T-cell (primary cell): ENCODE measurements at regions not wholly inside any gene's neighbourhood (a gene's known extent, or its start where the extent isn't known, plus 50 kb on each side); places are given as distances from the start of the nearest gene placed in this dataset.

ENCODE experiments used
- ATAC-seq, 4 experiments: fragments of 200-7000 bp in 3 of 4; fragments of 150-1000 bp in 1 of 4; cut with Tn5 transposase; replicated peaks in 1 of 4; 1 replicate in 3 of 4; 2 replicates in 1 of 4; pipeline ENCODE4 v1.10.0; 2021; ENCODE audit warnings: moderate library complexity in 3 of 4, mild to moderate bottlenecking in 2 of 4, moderate number of reproducible peaks in 1 of 4
- CTCF ChIA-PET, 2 donors: fragments of 300-600 bp; sonication (Branson Sonifier 250); formaldehyde crosslinking; loops; one replicate each; lab custom pipeline; 2022; ENCODE audit warnings: antibody characterized with exemption in 2 of 2; lab: Charles Lee
- POLR2A ChIA-PET, 2 donors: fragments of 300-600 bp; sonication (Branson Sonifier 250); formaldehyde crosslinking; loops; one replicate each; lab custom pipeline; 2022; ENCODE audit warnings: antibody characterized with exemption in 2 of 2; lab: Charles Lee
- DNase-seq, 35 experiments: peaks; one replicate each; pipeline versions ENCODE4 v3.0.0 to v3.0.0-alpha.2; 2013 to 2023
- H3K27ac ChIP-seq: one replicate; pipeline ENCODE4 v1.5.1; 2013; ENCODE audit warnings: low read length
- H3K27me3 ChIP-seq, 2 experiments: replicated peaks in 1 of 2; 1 replicate in 1 of 2; 2 replicates in 1 of 2; pipeline versions ENCODE4 v1.6.1 to v1.7.0; 2013; ENCODE audit warnings: low read length in 1 of 2, mixed read lengths in 1 of 2; ENCODE audit not compliant: control insufficient read depth in 2 of 2, insufficient read depth in 2 of 2; ENCODE audit errors: extremely low read depth in 1 of 2
- H3K36me3 ChIP-seq, 2 donors: 1 replicate in 1 of 2; 2 replicates in 1 of 2; pipeline versions ENCODE4 v1.6.1 to v1.7.0; 2013; ENCODE audit warnings: low read length in 1 of 2; ENCODE audit not compliant: control insufficient read depth in 2 of 2, insufficient read depth in 1 of 2; ENCODE audit errors: extremely low read depth in 1 of 2
- H3K4me1 ChIP-seq, 2 experiments: 1 replicate in 1 of 2; 2 replicates in 1 of 2; pipeline versions ENCODE4 v1.6.1 to v1.7.0; 2013; ENCODE audit warnings: low read length in 2 of 2, mixed read lengths in 1 of 2; ENCODE audit not compliant: insufficient read depth in 2 of 2, control insufficient read depth in 1 of 2; ENCODE audit errors: extremely low read depth in 1 of 2
- H3K4me3 ChIP-seq, 2 donors: 1 replicate in 1 of 2; 2 replicates in 1 of 2; pipeline versions ENCODE4 v1.5.1 to v1.7.0; 2013; ENCODE audit warnings: mild to moderate bottlenecking in 2 of 2, low read length in 1 of 2, moderate library complexity in 1 of 2; ENCODE audit not compliant: control insufficient read depth in 1 of 2; ENCODE audit errors: extremely low read depth in 1 of 2
- H3K9me3 ChIP-seq: 2 replicates; pipeline ENCODE4 v1.7.0; 2013
- H3K27ac Mint-ChIP-seq, 2 donors: one replicate each; pipeline ENCODE4 v1.8.0; 2020 to 2021; ENCODE audit warnings: mild to moderate bottlenecking in 2 of 2, mixed read lengths in 2 of 2
- H3K27me3 Mint-ChIP-seq, 2 donors: one replicate each; pipeline ENCODE4 v1.8.0; 2021 to 2022; ENCODE audit warnings: mixed read lengths in 2 of 2
- H3K36me3 Mint-ChIP-seq: one replicate; pipeline ENCODE4 v1.8.0; 2021; ENCODE audit warnings: mixed read lengths
- H3K4me1 Mint-ChIP-seq, 3 donors: one replicate each; pipeline ENCODE4 v1.8.0; 2020 to 2022; ENCODE audit warnings: mixed read lengths in 3 of 3, mild to moderate bottlenecking in 1 of 3
- H3K4me3 Mint-ChIP-seq, 3 donors: one replicate each; pipeline ENCODE4 v1.8.0; 2020 to 2022; ENCODE audit warnings: mild to moderate bottlenecking in 3 of 3, mixed read lengths in 3 of 3, moderate library complexity in 3 of 3
- H3K9me3 Mint-ChIP-seq, 3 donors: one replicate each; pipeline ENCODE4 v1.8.0; 2020 to 2022; ENCODE audit warnings: mixed read lengths in 3 of 3
- WGBS: methylation state at CpG from one replicate; pipeline ENCODE4 v1.1.5; 2013; ENCODE audit warnings: missing lambda C conversion rate; ENCODE audit not compliant: insufficient coverage; 5-methylcytosine and 5-hydroxymethylcytosine counted together

DNA sequence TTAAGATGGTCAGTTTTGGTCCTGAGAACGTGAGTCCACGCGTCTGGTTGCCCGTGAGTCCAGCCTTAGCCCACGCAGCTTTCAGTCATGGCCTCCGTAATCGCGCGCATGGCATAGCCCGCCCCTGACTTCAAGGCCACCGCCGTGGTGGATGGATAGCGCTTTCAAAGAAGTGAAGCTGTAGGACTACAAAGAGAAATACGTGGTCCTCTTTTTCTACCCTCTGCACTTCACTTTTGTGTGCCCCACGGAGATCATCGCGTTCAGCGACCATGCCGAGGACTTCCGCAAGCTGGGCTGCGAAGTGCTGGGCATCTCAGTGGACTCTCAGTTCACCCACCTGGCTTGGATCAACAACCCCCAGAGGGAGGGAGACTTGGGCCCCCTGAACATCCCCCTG is 142.0 kb upstream of the MCHR2 start:
- Mint-ChIP-seq H3K9me3 (peaks cover 2 to 12% (median 9%) of the 10 kb centered on the region in 3 donors), H3K27me3 (peaks cover 0 to 6% of the 10 kb centered on the region in 2 donors), H3K27ac (no peak overlapping the region), H3K4me1 (no peaks in the 10 kb centered on the region), H3K36me3 (no peaks in the 10 kb centered on the region), H3K4me3 (no peak overlapping the region)
- ChIA-PET CTCF (no interaction called here), POLR2A (no interaction called here)
- DNase-seq (no peak), ATAC-seq (no peak)
- H3K4me1 ChIP-seq, result no peaks in the 10 kb centered on the region
- H3K4me3 ChIP-seq, result no peak overlapping the region
- H3K9me3 ChIP-seq, result no peaks in the 10 kb centered on the region
- WGBS, result 95% methylated on average over 21 of the region's 21 CpGs
- no peak overlapping the region for H3K27ac ChIP-seq
- no peaks in the 10 kb centered on the region for H3K36me3 ChIP-seq
- H3K27me3 ChIP-seq, result no peaks in the 10 kb centered on the region

- ChIA-PET POLR2A (no interaction called here), CTCF (no interaction called here)
- no peaks in the 10 kb centered on the region for H3K27me3 ChIP-seq
- ATAC-seq (no peak), DNase-seq (no peak)
- no peak overlapping the region for H3K27ac ChIP-seq
- Mint-ChIP-seq H3K4me3 (no peak overlapping the region), H3K36me3 (no peaks in the 10 kb centered on the region), H3K27me3 (no peaks in the 10 kb centered on the region), H3K9me3 (peaks cover 5 to 13% (median 12%) of the 10 kb centered on the region in 3 donors), H3K4me1 (no peaks in the 10 kb centered on the region), H3K27ac (no peak overlapping the region)
- no peaks in the 10 kb centered on the region for H3K4me1 ChIP-seq
- H3K4me3 ChIP-seq, result no peak overlapping the region
- H3K36me3 ChIP-seq, result no peaks in the 10 kb centered on the region
- WGBS, result no CpG with 5 or more reads among the region's 2 CpGs
- no peaks in the 10 kb centered on the region for H3K9me3 ChIP-seq
These were observed 140.7 kb upstream of the MCHR2 start for GRCh38 chr6:100134703-100135102.

DNA sequence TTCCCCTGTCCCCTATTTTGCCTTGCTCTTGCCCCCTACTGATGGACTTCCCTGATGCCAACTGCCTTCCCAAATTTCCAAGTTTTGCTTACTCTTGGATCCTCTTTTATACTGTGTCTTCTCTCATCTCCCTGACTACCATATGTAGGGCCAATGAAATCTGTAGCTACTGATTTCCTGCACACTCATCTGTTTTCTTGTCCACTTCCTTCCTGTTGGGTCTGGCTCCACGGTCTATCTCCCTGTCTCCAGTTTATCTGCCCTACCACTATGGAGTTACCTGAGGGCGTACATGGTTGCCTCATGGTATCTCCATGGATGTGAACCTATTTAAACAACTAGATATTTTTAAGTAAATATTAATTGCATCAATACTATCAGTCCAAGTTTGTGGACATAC is 140.3 kb upstream of the MCHR2 start:
- Histone ChIP-seq H3K9me3 (no peaks in the 10 kb centered on the region), H3K36me3 (no peaks in the 10 kb centered on the region), H3K27ac (no peak overlapping the region), H3K27me3 (no peaks in the 10 kb centered on the region), H3K4me1 (no peaks in the 10 kb centered on the region), H3K4me3 (no peak overlapping the region)
- no peak for DNase-seq
- Mint-ChIP-seq H3K27me3 (no peaks in the 10 kb centered on the region), H3K27ac (no peak overlapping the region), H3K4me3 (no peak overlapping the region), H3K9me3 (peaks cover 5 to 13% (median 12%) of the 10 kb centered on the region in 3 donors), H3K4me1 (no peaks in the 10 kb centered on the region), H3K36me3 (no peaks in the 10 kb centered on the region)
- ChIA-PET CTCF (no interaction called here), POLR2A (no interaction called here)
- no peak for ATAC-seq
- no CpG with 5 or more reads among the region's 2 CpGs for WGBS

DNA sequence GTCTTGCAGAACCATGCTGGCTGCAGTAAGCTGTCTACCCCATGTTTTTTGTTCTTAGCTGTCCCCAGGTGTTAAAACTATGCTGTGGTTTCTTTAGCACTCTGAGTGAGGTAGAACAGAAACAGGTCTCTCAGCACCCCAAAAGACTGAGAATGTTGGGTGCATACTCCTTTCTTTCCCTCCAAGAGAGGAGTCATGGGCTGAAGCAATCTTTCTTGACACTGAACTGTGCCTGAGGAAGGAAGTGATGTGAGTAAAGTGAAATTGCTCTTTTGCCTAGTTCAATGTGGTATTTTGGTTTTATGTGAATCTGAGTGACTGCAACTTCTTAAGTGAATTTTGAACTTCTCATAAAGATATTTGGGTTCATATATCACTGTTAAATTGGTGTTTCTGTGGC is 138.0 kb upstream of the MCHR2 start:
- POLR2A ChIA-PET, result no interaction called here
- H3K9me3 ChIP-seq, result no peaks in the 10 kb centered on the region
- H3K36me3 ChIP-seq, result no peaks in the 10 kb centered on the region
- CTCF ChIA-PET, result interaction anchor here in 1 of 2 donors (0.5 kb wide), 1 partner anchor 1997 kb away, joined by 3 read pairs; no protein-coding TSS in a partner anchor
- DNase-seq (no peak), ATAC-seq (no peak)
- no peaks in the 10 kb centered on the region for H3K36me3 Mint-ChIP-seq
- H3K27ac ChIP-seq, result no peak overlapping the region
- H3K27ac Mint-ChIP-seq, result no peak overlapping the region
- peaks cover 5 to 13% (median 12%) of the 10 kb centered on the region in 3 donors for H3K9me3 Mint-ChIP-seq
- no peak overlapping the region for H3K4me3 ChIP-seq
- no peaks in the 10 kb centered on the region for H3K4me1 ChIP-seq
- no peaks in the 10 kb centered on the region for H3K4me1 Mint-ChIP-seq
- H3K27me3 ChIP-seq, result no peaks in the 10 kb centered on the region
- H3K27me3 Mint-ChIP-seq, result peaks cover 3 to 4% of the 10 kb centered on the region in 2 donors
- no peak overlapping the region for H3K4me3 Mint-ChIP-seq

DNA sequence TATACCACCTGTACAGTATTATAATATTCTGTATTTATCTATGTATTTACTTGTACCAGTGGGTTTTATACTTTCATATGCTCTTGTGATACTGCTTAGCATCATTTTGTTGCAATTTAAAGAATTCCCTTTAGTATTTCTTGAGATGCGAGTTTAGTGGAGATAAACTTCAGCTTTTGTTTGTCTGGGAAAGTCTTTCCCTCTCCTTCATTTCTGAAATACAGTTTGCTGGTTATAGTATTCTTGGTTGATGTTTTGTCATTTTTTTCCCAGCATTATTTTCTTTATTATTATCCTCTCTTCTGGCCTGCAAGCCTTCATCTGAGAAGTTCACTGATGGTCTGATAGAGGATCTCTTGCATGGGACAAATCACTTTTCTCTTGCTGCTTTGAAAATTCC is 136.6 kb upstream of the MCHR2 start:
- no peaks in the 10 kb centered on the region for H3K36me3 ChIP-seq
- POLR2A ChIA-PET, result no interaction called here
- H3K27ac ChIP-seq, result no peak overlapping the region
- H3K4me1 ChIP-seq, result no peaks in the 10 kb centered on the region
- WGBS, result no CpG with 5 or more reads among the region's 1 CpG
- no peak overlapping the region for H3K27ac Mint-ChIP-seq
- no peak overlapping the region for H3K4me3 Mint-ChIP-seq
- H3K4me1 Mint-ChIP-seq, result no peaks in the 10 kb centered on the region
- CTCF ChIA-PET, result no interaction called here
- no peak for DNase-seq
- H3K36me3 Mint-ChIP-seq, result no peaks in the 10 kb centered on the region
- H3K27me3 Mint-ChIP-seq, result peaks cover 3 to 4% of the 10 kb centered on the region in 2 donors
- no peak overlapping the region for H3K4me3 ChIP-seq
- H3K9me3 ChIP-seq, result no peaks in the 10 kb centered on the region
- no peak for ATAC-seq
- no peaks in the 10 kb centered on the region for H3K27me3 ChIP-seq
- H3K9me3 Mint-ChIP-seq, result peaks cover 5 to 13% (median 12%) of the 10 kb centered on the region in 3 donors

- H3K36me3 Mint-ChIP-seq, result no peaks in the 10 kb centered on the region
- CTCF ChIA-PET, result interaction anchor here in 1 of 2 donors (0.6 kb wide), 1 partner anchor 20 kb away, joined by 4 read pairs; no protein-coding TSS in a partner anchor
- no peaks in the 10 kb centered on the region for H3K36me3 ChIP-seq
- no peaks in the 10 kb centered on the region for H3K4me1 ChIP-seq
- H3K9me3 Mint-ChIP-seq, result peaks cover 5 to 13% (median 8%) of the 10 kb centered on the region in 3 donors
- H3K4me3 ChIP-seq, result no peak overlapping the region
- no peaks in the 10 kb centered on the region for H3K4me1 Mint-ChIP-seq
- H3K27me3 ChIP-seq, result peaks cover 0 to 3% of the 10 kb centered on the region in 2 experiments
- 20% methylated on average over 1 of the region's 6 CpGs for WGBS
- POLR2A ChIA-PET, result no interaction called here
- no peak for DNase-seq
- peaks cover 12 to 15% of the 10 kb centered on the region in 2 donors for H3K27me3 Mint-ChIP-seq
- H3K27ac ChIP-seq, result no peak overlapping the region
- H3K27ac Mint-ChIP-seq, result no peak overlapping the region
- H3K9me3 ChIP-seq, result no peaks in the 10 kb centered on the region
- H3K4me3 Mint-ChIP-seq, result no peak overlapping the region
- ATAC-seq, result no peak
These were observed 132.9 kb upstream of the MCHR2 start for GRCh38 chr6:100126790-100127484.
